ENCODE measurements at regions not wholly inside any gene's neighbourhood (a gene's known extent, or its start where the extent isn't known, plus 50 kb on each side); places are given as distances from the start of the nearest gene placed in this dataset.

DNA sequence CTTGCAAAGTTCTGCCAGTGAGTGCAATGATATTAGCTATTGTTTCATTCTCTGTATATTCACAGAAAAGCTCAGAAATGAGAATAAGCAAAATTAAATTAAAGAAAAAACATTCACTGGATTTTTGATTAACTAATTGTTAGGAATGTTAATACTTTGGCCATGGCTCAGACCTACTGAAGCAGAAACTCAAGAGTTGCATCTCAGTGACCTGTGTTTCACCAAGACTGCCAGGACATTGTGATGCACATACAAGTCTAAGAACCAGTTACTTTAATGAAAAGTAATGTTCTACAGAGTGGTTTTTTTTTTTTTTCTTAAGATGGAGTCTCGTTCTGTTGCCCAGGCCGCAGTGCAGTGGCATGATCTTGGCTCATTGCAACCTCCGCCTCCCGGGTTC is 464.9 kb upstream of the NMUR2 start:
- Histone ChIP-seq H3K79me2 (ENCODE audit: insufficient read depth, low read depth) (no peaks in the 10 kb centered on the region), H3K36me3 (ENCODE audit: insufficient read depth) (no peaks in the 10 kb centered on the region), H4K20me1 (ENCODE audit: insufficient read depth) (no peaks in the 10 kb centered on the region), H3K4me1 (ENCODE audit: low read depth, poor library complexity, severe bottlenecking) (no peaks in the 10 kb centered on the region), H3K4me3 (IDR thresholded peaks at IDR 0.05; ENCODE audit: insufficient read depth, low read depth, low read length) (no peak overlapping the region), H3K27ac (no peak overlapping the region), H3K9ac (no peak overlapping the region), H3K27me3 (ENCODE audit: insufficient read depth, low read depth) (no peaks in the 10 kb centered on the region), H3K4me2 (no peak overlapping the region), H2AFZ (ENCODE audit: low read depth) (no peak overlapping the region)
- TF ChIP-seq, protein P1, sequence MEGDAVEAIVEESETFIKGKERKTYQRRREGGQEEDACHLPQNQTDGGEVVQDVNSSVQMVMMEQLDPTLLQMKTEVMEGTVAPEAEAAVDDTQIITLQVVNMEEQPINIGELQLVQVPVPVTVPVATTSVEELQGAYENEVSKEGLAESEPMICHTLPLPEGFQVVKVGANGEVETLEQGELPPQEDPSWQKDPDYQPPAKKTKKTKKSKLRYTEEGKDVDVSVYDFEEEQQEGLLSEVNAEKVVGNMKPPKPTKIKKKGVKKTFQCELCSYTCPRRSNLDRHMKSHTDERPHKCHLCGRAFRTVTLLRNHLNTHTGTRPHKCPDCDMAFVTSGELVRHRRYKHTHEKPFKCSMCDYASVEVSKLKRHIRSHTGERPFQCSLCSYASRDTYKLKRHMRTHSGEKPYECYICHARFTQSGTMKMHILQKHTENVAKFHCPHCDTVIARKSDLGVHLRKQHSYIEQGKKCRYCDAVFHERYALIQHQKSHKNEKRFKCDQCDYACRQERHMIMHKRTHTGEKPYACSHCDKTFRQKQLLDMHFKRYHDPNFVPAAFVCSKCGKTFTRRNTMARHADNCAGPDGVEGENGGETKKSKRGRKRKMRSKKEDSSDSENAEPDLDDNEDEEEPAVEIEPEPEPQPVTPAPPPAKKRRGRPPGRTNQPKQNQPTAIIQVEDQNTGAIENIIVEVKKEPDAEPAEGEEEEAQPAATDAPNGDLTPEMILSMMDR (conservative IDR thresholded peaks at IDR 0.05; ENCODE audit: low read depth, low read length) = no peak

DNA sequence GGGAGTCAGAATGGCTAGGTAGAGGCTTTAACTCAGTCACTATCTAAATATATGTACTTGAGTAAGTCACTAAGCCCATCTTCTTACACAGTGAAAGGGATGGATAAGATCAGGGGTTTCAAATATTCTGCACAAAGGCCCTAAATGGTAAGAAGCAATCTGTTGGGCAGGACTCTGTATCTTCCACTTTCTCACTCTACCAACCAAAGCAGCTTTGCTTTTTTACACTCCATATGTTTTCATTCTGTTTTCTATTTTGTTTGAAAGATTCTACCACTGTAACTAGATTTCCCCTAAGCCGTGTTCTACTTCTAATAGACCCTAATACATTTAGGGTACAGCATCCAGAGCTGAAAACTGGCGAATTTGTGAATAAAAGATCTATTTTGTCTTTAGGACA is 477.5 kb upstream of the NMUR2 start:
- no peaks in the 10 kb centered on the region for H3K36me3 ChIP-seq (ENCODE audit: insufficient read depth)
- no peaks in the 10 kb centered on the region for H4K20me1 ChIP-seq (ENCODE audit: insufficient read depth)
- H3K4me1 ChIP-seq (ENCODE audit: low read depth, poor library complexity, severe bottlenecking) = no peaks in the 10 kb centered on the region
- TF ChIP-seq, protein P1 (conservative IDR thresholded peaks at IDR 0.05; ENCODE audit: low read depth, low read length) = no peak
- H3K4me2 ChIP-seq = no peak overlapping the region
- no peaks in the 10 kb centered on the region for H3K27me3 ChIP-seq (ENCODE audit: insufficient read depth, low read depth)
- no peaks in the 10 kb centered on the region for H3K79me2 ChIP-seq (ENCODE audit: insufficient read depth, low read depth)
- no peak overlapping the region for H3K9ac ChIP-seq
- no peak overlapping the region for H3K4me3 ChIP-seq (IDR thresholded peaks at IDR 0.05; ENCODE audit: insufficient read depth, low read depth, low read length)
- H3K27ac ChIP-seq = no peak overlapping the region
- no peak overlapping the region for H2AFZ ChIP-seq (ENCODE audit: low read depth)

DNA sequence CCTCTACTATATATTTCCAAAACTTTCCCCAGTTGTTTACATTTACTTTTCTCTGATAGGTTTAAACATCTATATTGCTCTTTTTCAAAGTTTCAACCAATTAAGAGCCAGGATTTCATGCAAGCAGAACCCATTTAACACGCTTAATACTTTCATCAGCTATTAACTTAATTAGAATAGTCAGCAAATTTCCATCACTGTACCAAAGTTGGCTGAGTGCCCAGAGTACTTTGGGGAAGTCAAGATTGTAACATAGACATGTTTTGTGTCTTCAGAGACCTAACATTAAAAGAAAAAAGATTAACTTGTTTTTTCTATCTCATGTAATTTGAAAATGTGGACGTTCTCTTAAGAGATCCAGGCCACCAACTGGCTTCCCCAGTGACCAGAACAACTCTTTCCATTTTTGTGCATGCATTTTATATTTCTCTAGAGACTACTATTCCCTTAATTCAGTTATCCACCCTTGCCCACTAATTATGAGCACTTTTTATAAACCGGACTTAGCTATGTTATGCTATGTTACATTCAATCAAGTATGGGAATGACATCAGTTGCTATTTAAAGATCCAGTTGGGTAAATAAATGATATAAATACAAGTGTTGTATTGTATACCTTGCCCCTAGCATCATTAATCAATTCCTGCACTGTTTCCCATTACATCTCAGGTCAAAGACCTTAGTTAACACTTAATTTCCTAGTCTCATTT is 478.1 kb upstream of the NMUR2 start:
- no peaks in the 10 kb centered on the region for H3K27me3 ChIP-seq (ENCODE audit: insufficient read depth, low read depth)
- no peaks in the 10 kb centered on the region for H4K20me1 ChIP-seq (ENCODE audit: insufficient read depth)
- no peaks in the 10 kb centered on the region for H3K4me1 ChIP-seq (ENCODE audit: low read depth, poor library complexity, severe bottlenecking)
- TF ChIP-seq, protein P1 (conservative IDR thresholded peaks at IDR 0.05; ENCODE audit: low read depth, low read length) = no peak
- H3K9ac ChIP-seq = no peak overlapping the region
- no peaks in the 10 kb centered on the region for H3K36me3 ChIP-seq (ENCODE audit: insufficient read depth)
- H2AFZ ChIP-seq (ENCODE audit: low read depth) = no peak overlapping the region
- no peaks in the 10 kb centered on the region for H3K79me2 ChIP-seq (ENCODE audit: insufficient read depth, low read depth)
- no peak overlapping the region for H3K27ac ChIP-seq
- H3K4me3 ChIP-seq (IDR thresholded peaks at IDR 0.05; ENCODE audit: insufficient read depth, low read depth, low read length) = no peak overlapping the region
- no peak overlapping the region for H3K4me2 ChIP-seq

DNA sequence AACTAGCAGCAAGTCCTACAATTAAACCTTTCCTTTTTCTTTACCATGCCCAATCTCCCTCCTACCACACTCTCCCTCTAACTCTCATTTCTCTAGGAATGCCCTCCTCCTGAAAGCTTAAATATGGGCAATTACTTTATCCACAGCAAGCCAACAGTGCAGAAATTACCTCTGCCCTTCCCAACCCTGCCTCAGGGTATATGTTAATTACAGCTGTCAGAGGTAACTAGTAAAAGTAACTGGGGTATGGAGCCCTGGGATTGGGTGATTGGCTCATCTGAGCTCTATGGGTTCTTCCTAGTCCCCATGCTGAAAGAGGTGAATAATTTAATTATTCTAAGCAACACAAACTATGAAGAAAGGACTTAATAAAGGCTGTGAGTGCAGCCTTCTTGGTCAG is 478.9 kb upstream of the NMUR2 start:
- H2AFZ ChIP-seq (ENCODE audit: low read depth) = no peak overlapping the region
- TF ChIP-seq, protein P1 (conservative IDR thresholded peaks at IDR 0.05; ENCODE audit: low read depth, low read length) = no peak
- H3K36me3 ChIP-seq (ENCODE audit: insufficient read depth) = no peaks in the 10 kb centered on the region
- no peak overlapping the region for H3K9ac ChIP-seq
- H3K4me2 ChIP-seq = no peak overlapping the region
- no peaks in the 10 kb centered on the region for H3K4me1 ChIP-seq (ENCODE audit: low read depth, poor library complexity, severe bottlenecking)
- no peaks in the 10 kb centered on the region for H3K27me3 ChIP-seq (ENCODE audit: insufficient read depth, low read depth)
- H4K20me1 ChIP-seq (ENCODE audit: insufficient read depth) = no peaks in the 10 kb centered on the region
- no peak overlapping the region for H3K27ac ChIP-seq
- H3K4me3 ChIP-seq (IDR thresholded peaks at IDR 0.05; ENCODE audit: insufficient read depth, low read depth, low read length) = no peak overlapping the region
- no peaks in the 10 kb centered on the region for H3K79me2 ChIP-seq (ENCODE audit: insufficient read depth, low read depth)
